Fibroblast of lung (primary cell): ENCODE measurements at regions not wholly inside any gene's neighbourhood (a gene's known extent, or its start where the extent isn't known, plus 50 kb on each side); places are given as distances from the start of the nearest gene placed in this dataset.

Experiments used
- DNase-seq, 2 donors: peaks; one replicate each; pipeline versions ENCODE4 v3.0.0 to v3.0.0-alpha.2; 2010; ENCODE audit warnings: low read depth in 2 of 2
- H2AFZ ChIP-seq: 2 replicates; pipeline ENCODE4 v1.5.1; 2012; ENCODE audit warnings: low read length, control low read depth, inconsistent platforms
- H3K27ac ChIP-seq: 2 replicates; pipeline ENCODE4 v1.5.1; 2011; ENCODE audit warnings: low read length, control low read depth; ENCODE audit not compliant: insufficient read depth
- H3K27me3 ChIP-seq: 2 replicates; pipeline ENCODE4 v1.5.1; 2011; ENCODE audit warnings: mild to moderate bottlenecking, low read length; ENCODE audit not compliant: control insufficient read depth, insufficient read depth
- H3K36me3 ChIP-seq: 2 replicates; pipeline ENCODE4 v1.5.1; 2011; ENCODE audit warnings: low read length; ENCODE audit not compliant: control insufficient read depth, insufficient read depth
- H3K4me1 ChIP-seq: 2 replicates; pipeline ENCODE4 v1.5.1; 2011; ENCODE audit warnings: low read length; ENCODE audit not compliant: control insufficient read depth, insufficient read depth; ENCODE audit errors: extremely low read depth
- H3K4me2 ChIP-seq: 2 replicates; pipeline ENCODE4 v1.5.1; 2011; ENCODE audit warnings: low read length, control low read depth; ENCODE audit not compliant: insufficient read depth; ENCODE audit errors: extremely low read depth
- H3K4me3 ChIP-seq, 4 experiments: fragments of 200-600 bp in 1 of 4; sonication (generic) in 1 of 4; replicated peaks in 1 of 4; 2 replicates each; pipeline ENCODE4 v1.5.1; 2011 to 2016; ENCODE audit warnings: low read length in 4 of 4, low read depth in 3 of 4, mild to moderate bottlenecking in 3 of 4, control low read depth in 2 of 4, inconsistent platforms in 1 of 4, mixed read lengths in 1 of 4; ENCODE audit not compliant: insufficient read depth in 1 of 4; ENCODE audit errors: control extremely low read depth in 1 of 4
- H3K79me2 ChIP-seq: 2 replicates; pipeline ENCODE4 v1.5.1; 2012; ENCODE audit warnings: mild to moderate bottlenecking, low read length, inconsistent platforms; ENCODE audit not compliant: control insufficient read depth, insufficient read depth
- H3K9ac ChIP-seq: 2 replicates; pipeline ENCODE4 v1.5.1; 2011; ENCODE audit warnings: mild to moderate bottlenecking, low read length, control low read depth; ENCODE audit not compliant: insufficient read depth
- H3K9me3 ChIP-seq: 2 replicates; pipeline ENCODE4 v1.5.1; 2012; ENCODE audit warnings: low read depth, low read length; ENCODE audit not compliant: control insufficient read depth, insufficient read depth
- H4K20me1 ChIP-seq: 2 replicates; pipeline ENCODE4 v1.5.1; 2011; ENCODE audit warnings: low read length; ENCODE audit not compliant: control insufficient read depth, insufficient read depth; ENCODE audit errors: extremely low read depth
- CTCF ChIP-seq, 2 donors: IDR thresholded peaks in 1 of 2; conservative IDR thresholded peaks in 1 of 2; 1 replicate in 1 of 2; 2 replicates in 1 of 2; pipeline ENCODE4 v1.5.1; 2011 to 2012; ENCODE audit warnings: low read length in 2 of 2, control low read depth in 1 of 2, inconsistent platforms in 1 of 2, low read depth in 1 of 2, mild to moderate bottlenecking in 1 of 2
- EZH2 ChIP-seq: IDR thresholded peaks from 2 replicates; pipeline ENCODE4 v1.5.1; 2012; ENCODE audit warnings: low read length, control low read depth, mild to moderate bottlenecking; ENCODE audit errors: missing control alignments

GRCh38 chr12:17652436-17652835 is 437.6 kb downstream of the RERGL start:
- H3K4me2 ChIP-seq = no peak overlapping the region

GRCh38 chr12:17642340-17642650 is 447.7 kb downstream of the RERGL start:
- no peaks in the 10 kb centered on the region for H3K4me1 ChIP-seq
- no peak overlapping the region for H3K9ac ChIP-seq
- no peaks in the 10 kb centered on the region for H3K36me3 ChIP-seq
- H3K27ac ChIP-seq = no peak overlapping the region
- H3K4me2 ChIP-seq = no peak overlapping the region
- DNase-seq = no peak
- TF ChIP-seq CTCF (conservative IDR thresholded peaks at IDR 0.05 in 1 of 2, IDR thresholded peaks at IDR 0.05 in 1 of 2; ENCODE audit: low read depth in 1 of 2, low read length in 2 of 2) (no peak), EZH2 (no peak)
- H4K20me1 ChIP-seq = no peaks in the 10 kb centered on the region
- no peaks in the 10 kb centered on the region for H3K79me2 ChIP-seq
- no peak overlapping the region for H2AFZ ChIP-seq
- no peak overlapping the region for H3K4me3 ChIP-seq
- no peaks in the 10 kb centered on the region for H3K9me3 ChIP-seq
- no peaks in the 10 kb centered on the region for H3K27me3 ChIP-seq

More at GRCh38 chr12:17652436-17652835, 437.6 kb downstream of the RERGL start:
- Histone ChIP-seq H3K4me3 (no peak overlapping the region), H3K27ac (no peak overlapping the region), H4K20me1 (no peaks in the 10 kb centered on the region), H2AFZ (no peak overlapping the region), H3K9ac (no peak overlapping the region), H3K79me2 (no peaks in the 10 kb centered on the region), H3K36me3 (no peaks in the 10 kb centered on the region), H3K27me3 (no peaks in the 10 kb centered on the region), H3K4me1 (no peaks in the 10 kb centered on the region), H3K9me3 (no peaks in the 10 kb centered on the region)
- no peak for TF ChIP-seq CTCF (conservative IDR thresholded peaks at IDR 0.05 in 1 of 2, IDR thresholded peaks at IDR 0.05 in 1 of 2; ENCODE audit: low read depth in 1 of 2, low read length in 2 of 2)
- TF ChIP-seq EZH2 = no peak
- no peak for DNase-seq

GRCh38 chr12:17640615-17641014 is 449.4 kb downstream of the RERGL start:
- no peaks in the 10 kb centered on the region for H3K9me3 ChIP-seq
- no peak overlapping the region for H3K4me3 ChIP-seq
- no peaks in the 10 kb centered on the region for H3K27me3 ChIP-seq
- no peaks in the 10 kb centered on the region for H3K79me2 ChIP-seq
- no peaks in the 10 kb centered on the region for H3K4me1 ChIP-seq
- no peaks in the 10 kb centered on the region for H4K20me1 ChIP-seq
- no peaks in the 10 kb centered on the region for H3K36me3 ChIP-seq
- H3K27ac ChIP-seq = no peak overlapping the region
- no peak for DNase-seq
- no peak overlapping the region for H3K9ac ChIP-seq
- H3K4me2 ChIP-seq = no peak overlapping the region
- H2AFZ ChIP-seq = no peak overlapping the region
- TF ChIP-seq CTCF (conservative IDR thresholded peaks at IDR 0.05 in 1 of 2, IDR thresholded peaks at IDR 0.05 in 1 of 2; ENCODE audit: low read depth in 1 of 2, low read length in 2 of 2) = no peak
- no peak for TF ChIP-seq EZH2
